C1 segment of cervical spinal cord (tissue), 14 donors: ENCODE measurements at regions not wholly inside any gene's neighbourhood (a gene's known extent, or its start where the extent isn't known, plus 50 kb on each side); places are given as distances from the start of the nearest gene placed in this dataset.
"Not testable (repeated sequence)": the region's sequence is repeated elsewhere in the genome, so short reads cannot be mapped to it uniquely, and the experiment has no call there.

ENCODE experiments used
- DNase-seq, 14 donors: peaks; one replicate each; lab custom pipeline; 2025; lab: John Stamatoyannopoulos, UW

DNA sequence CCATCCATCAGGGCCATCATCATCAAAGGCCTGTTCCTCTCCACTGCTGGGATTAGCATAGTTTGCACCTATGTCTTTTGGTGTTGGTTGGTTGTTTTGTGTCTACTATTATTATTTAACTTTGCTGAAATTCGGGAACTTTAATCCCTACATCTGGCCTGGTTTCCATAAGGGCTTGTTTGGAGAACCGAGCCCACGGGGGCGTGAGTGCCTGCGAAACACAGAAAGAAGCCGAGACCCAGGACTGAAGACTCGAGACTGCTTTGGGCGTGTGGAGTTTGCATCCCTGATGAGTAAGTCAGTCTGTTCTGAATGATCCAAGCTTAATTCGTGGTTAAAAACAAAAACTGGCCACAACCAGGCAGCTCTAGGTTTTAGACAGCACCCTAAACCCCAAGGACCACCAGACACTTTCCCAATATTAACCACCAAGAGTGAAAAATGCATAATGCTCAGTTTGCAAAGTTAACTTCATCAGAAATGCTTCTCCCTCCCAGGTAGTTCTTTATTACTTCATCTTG, 195.6 kb downstream of the BCL2L11 start:
- DNase-seq = not testable (repeated sequence)

DNA sequence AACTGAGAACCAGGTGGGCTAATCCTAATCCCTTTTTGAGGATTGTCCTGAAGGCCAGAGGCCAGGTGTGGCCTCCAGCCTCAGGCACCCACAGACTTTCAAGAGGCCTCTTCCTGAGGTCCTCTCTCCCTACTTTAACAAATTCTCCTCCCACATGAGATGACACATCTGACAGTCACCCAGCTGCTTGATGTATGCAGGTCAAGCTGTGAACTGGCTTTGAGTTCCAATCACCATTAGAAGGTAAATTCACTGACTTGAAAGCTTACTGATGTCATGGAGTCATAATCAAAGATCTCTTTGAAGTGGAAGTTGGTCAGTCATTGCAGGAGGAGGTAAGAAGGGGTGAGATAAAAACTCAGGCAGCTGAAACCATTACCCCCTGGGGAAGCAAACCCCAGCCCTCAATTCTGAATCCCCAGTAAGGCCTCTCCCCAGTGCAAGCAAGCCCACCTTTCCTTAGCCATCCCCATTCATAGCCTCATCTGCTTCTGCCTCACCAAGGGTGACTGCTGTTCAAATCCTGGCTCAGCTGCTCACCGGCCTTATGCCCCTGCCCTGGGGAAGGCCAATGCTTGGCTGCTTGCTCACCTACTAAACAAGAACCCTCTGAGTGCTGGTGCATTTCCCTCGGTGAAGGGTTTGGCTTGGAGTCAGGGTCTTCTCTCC, 196.3 kb downstream of the BCL2L11 start:
- not testable (repeated sequence) for DNase-seq

DNA sequence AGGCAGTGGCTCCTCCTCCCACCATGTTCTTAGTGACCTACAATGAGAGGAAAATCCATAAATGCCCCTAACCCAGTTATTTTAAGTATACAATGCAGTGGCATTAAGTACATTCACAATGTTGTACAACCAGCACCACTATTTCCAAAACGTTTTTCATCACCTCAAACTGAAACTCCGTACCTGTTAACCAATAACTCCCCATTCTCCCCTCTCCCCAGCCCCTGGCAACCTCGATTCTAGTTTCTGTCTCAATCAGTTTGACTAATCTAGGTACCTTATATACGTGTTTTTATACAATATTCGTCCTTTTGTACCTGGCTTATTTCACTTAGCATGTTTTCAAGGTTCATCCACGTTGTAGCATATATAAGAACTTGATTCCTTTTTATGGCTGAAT, 198.8 kb downstream of the BCL2L11 start:
- not testable (repeated sequence) for DNase-seq

DNA sequence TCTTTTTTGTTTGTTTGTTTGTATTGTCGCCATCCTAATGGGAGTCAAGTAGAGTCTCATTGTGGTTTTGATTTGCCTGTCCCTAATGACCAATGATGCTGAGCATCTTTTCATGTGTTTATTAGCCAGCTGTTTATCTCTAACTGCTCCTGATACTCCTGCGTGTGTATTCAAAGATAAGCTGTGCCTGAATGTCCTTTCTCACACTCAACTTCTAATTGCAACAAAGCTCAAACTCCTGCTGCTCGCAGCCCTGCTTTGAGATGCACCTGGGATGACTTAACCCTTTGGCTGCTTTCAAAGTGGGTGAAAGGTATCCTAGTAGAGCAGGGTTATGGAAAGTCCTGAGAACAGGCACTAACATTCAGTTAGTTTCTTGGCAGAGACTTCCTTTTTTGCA, 199.6 kb downstream of the BCL2L11 start:
- not testable (repeated sequence) for DNase-seq

DNA sequence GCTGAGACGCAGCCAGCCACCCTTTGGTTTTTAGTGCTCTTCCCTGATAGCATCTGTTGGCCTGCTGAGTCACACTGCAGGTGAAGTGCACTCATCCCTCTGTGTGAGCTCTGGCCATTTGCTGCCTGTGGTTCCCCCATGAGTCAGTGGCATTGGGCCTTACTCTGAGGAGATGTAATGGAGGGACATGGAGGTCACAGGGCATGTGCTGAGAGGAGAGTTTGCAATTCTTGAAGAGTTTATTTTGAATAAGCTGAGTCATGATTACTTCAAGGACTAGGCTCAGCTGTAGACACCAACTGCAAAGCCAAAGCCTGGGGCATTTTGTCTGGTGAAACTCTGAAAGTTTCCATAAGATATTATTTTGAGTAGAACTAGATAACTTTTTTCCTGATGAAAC, 200.3 kb downstream of the BCL2L11 start:
- DNase-seq = not testable (repeated sequence)

DNA sequence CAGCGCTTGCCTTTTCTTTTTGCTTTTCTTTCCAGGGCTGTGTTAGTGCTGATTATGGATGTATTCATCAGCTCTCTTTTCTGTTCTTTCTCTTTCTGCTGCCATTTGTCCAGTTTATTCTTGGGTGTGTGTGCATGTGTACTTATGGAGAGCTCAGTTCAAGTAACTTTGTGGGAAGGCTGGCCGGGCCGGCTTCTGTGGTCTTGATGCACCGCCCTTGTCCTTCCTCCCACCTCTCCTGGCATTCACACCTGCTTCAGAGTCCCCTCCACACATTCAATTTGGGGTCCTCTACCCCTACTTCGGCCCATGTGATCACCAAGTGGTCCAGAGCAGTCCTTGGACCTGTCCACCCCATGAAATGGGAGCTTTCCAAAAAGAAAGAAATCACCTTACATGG, 202.7 kb downstream of the BCL2L11 start:
- DNase-seq = not testable (repeated sequence)

DNA sequence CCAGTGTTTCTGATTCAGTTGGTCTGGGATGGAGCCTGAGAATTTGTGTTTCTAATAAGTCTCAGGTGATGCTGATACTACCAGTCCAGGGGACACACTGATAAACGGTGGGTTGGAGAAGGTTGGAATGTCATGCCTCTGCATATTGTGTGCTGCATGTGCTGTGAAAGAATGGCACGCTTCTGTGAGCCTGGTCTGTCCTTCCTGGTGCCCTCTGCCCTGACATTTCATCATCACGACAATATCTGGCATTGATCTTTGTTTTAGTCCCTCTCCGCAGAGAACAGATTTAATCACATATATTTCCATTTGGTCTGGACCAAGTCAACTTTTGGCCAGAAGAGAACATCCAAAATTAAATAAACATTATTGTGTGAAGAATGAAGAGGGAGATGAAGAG, 207.0 kb downstream of the BCL2L11 start:
- DNase-seq = not testable (repeated sequence)

DNA sequence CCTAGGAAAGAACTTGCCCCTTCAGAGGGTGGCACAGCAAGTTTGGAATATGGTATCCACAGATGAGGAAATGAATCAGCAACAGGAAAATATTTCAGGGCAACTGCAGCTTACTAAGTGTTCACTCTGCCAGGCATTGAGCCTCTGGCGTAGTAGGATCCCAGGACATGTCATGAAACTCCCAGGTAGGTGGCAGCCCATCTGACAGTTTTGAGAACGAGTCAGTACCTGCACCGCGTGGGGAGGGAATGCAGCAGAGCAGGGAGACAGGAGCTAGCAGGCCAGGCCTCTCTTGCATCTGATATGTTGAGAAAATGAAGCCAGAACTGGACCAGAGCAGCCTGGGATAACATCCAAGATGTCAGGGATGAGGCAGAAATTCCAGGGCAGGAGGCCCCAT, 208.6 kb downstream of the BCL2L11 start:
- not testable (repeated sequence) for DNase-seq

DNA sequence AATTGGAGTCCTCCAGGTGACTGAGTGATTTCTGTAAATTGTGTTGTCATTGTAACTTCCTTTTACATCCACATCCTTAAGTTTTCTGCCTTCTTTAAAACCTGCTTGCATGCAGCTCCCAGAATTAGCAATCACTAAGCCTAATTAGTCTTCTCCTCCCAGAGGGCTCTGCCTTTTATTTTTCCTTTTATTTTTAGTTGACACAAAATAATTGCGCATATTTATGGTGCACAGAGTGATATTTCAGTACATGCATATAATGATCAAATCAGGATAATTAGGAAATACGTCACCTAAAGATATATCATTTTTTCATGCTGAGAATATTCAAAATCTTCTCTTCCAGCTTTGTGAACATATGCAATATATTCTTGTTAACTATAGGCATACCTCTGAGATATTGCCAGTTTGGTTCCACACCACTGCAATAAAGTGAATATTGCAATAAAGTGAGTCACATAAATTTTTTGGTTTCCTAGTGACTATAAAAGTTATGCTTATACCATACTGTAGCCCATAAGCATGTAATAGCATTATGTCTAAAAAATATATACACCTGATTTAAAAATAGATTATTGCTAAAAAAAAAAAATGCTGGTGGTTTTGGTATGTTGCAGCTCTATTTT, 210.5 kb downstream of the BCL2L11 start:
- DNase-seq = not testable (repeated sequence)

DNA sequence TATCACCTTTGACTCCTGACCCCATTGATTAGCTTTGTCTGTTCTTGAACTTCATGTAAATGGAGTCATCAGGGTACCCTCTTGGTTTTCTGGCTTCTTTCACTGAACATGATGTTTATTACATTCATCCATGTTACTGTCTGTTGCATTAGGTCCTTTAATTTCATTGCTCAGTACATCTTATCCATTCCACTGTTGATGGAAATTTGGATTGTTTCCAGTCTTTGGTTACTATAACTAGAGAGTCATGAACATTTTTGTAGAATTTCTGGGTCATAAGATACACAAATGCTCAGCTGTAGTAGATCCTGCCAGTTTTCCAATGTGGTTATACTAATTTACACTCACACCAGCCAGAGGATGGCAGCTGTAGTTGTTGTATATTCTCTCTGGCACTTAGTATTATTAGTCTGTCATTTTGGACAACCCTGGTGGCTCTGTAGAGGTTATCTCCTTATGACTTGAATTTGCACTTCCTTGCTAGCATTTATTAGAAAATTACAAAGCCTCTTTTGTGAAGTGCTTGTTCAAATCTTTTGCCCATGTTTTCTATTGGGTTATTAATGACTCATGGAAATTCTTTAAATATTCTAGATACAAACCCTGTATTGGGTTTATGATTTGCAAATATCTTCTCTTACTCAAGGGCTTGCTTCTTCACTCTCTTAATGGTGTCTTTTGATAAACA, 214.7 kb downstream of the BCL2L11 start:
- DNase-seq = not testable (repeated sequence)

DNA sequence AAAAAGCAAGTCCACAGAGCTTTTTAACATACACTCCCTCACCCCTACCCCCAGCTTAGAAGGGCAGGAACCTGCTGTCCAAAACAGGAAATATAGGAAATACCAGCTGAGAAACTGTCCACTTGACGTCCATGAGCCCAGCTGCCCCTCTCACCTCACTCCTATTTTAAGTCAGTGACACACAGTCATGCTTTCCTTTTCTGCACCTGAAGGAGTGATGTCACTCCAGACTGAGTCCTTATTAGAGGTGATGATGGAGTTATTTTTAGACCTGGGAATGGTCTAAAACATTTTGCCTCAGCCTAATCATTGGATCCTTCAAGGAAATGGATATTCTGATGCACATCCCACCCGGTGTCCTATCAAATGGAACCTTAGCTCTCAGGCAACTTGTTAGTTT, 217.8 kb downstream of the BCL2L11 start:
- not testable (repeated sequence) for DNase-seq

DNA sequence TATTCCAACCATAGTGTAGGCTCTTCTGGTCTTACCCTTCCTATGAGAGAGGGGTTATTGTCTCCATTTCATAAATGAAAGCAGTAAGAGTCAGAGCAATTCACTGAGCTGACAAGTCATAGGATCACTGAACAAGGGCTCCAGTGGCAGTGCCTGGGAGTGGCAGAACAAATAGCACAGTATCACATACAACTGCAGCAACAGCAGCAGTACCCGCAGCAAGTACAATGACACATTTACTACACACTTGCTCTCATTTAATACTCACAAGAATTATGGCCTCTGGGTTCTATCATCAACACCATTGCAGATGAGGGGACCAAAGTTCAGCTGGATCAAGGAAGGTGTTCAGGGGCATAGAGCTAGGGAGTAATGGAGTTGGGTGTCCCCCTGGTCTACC, 218.8 kb downstream of the BCL2L11 start:
- DNase-seq = not testable (repeated sequence)

DNA sequence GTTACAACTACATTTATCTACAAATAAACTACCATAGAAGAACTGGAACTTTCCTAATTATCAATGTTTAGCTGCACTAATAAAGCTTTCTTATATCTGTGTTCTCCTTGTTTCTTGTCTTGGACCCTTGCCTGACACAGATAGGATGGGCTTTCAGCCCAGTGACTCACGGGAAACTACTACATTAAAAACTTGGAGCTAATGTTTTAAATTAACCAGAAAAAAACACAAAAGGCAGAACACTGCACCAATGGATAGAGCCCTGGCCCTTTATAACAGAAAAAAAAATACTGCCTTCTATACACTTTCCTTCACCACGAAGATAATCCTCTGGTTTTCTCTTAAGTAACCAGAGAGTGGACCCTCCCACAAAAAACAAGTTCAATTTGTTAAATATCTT, 223.9 kb downstream of the BCL2L11 start:
- not testable (repeated sequence) for DNase-seq

DNA sequence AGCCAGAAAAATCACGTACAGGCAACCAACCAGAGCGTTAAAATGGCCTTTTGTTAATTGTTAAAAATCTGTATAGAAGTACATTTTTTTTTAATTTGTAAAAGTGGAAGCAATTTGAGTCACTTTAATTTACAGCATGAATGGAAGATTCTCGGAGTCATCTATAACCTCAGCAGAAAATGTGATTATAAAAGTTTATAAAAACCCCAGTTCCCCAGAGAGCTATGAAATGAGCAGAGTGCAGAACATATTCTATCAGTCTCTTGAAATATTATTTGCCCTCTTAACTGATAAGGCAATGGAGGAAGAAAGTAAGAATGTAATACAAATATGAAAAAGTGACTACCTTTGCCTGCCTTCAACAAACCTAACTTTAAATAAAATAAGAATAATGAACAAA, 224.7 kb downstream of the BCL2L11 start:
- not testable (repeated sequence) for DNase-seq

DNA sequence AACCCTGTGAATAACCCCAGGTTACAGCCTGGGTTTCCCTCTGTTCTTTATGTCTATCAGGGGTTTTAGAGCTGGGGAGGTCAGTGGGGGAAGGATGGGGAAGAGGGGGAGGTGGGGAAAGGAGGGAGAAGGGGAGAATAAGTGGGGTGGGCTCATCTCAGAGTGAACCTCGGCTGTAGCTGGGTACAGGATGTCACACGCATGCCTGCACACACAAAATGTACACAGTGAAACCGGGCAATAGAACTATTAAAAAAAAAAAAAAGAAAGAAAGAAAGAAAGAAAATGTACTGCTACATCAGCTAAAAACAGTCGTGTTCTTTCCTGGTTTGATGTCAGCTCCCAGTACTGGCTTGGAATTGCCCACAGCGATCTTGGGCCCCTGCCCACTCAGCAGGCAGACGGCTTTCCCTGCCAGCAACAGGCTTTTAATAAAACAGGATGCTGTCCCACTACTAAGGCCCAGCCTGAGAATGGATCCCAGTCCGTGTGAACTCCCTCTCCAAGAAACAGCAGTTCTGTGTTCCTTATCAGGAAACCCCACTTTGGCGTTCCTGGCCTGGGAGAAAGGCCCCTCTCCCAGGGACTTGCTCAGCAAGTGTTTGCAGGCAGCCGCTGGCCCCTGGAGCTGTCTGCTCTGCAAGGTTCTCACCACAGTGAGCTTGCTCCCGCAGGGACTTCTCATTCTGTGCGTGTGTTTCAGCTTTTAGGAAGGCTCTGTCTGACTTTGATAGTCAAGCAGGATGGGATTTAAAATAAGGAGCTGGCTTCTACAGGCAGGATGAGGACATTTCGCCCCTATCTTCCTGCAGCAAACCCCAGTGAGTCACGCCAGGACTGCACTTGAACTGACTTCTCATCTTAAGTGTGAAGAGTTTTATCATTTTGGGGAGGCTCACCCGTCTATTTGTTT, 225.6 kb downstream of the BCL2L11 start:
- DNase-seq = not testable (repeated sequence)

DNA sequence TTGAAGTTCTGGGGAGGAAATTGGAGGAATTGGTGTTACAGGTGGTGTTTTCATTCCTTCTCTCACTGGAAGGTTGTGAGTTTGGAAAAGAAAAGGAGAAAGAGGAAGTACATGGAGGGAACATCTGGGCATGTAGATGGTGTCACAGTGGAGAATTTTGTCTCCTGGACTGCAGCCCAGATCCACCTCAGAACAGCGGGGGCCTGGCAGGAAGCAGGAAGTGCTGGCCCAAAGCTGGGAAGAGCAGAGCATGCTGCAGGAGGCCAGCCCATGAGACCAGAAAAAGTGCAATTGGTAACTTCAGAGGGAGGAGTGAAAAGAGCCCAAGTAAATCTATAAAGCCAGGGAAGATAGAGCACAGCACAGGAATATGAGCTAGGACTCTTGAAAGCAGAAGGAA, 227.0 kb downstream of the BCL2L11 start:
- not testable (repeated sequence) for DNase-seq

DNA sequence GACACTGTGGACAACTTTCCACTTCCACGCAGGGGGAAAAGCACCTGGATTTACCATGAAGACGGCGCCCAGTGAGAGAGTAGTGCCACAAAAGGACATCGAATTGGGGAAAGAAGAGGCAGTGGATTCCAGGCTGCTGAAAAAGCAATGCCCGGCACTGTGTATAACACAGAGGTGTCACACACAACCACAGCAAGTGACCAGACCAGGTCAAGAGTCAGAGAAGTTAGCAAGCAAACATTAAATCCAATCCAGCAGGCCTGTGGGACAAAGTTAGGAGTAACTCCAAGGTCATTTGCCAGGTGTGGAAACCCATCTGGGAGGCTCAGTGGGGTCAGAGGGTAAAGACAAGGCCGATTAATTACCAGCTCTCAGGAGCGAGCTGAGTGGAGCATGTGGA, 227.6 kb downstream of the BCL2L11 start:
- not testable (repeated sequence) for DNase-seq

DNA sequence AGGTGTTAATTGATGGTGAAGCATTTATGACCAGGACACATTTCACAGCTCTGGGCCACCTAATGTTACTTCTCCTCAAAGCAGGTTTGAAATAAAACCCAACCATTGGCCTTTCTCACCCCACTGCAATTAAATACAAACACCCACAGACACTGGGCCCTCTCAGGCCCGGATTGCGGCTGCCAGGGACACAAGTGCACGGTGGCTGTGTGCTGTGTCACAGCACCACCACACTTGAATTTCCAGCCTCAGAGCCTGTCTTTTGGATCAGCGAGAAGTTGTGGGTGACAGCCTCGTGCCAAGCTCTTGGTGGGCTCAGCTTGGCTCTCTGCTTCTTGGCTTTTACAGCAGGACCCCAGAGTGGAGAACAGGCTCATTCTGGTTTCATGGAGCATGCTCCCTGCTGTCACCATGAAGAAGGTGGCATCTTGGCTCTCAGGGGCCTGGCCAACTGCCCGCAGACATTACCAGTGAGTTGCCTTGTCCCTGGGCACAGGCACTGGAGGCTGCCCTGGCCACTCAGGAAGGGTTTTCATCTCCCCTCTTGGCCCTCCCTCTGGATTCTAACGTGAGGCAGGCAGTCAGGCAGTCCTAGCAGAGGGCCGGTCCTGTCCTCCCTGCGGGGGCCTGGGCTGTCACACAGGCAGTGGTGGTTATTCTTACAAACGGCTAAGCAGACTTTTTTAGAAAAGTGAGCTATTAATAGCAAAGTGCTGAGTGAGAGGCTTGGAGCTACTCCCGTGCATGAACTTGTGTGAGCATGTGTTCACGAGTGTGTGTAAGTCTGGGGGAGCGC, 234.5 kb downstream of the BCL2L11 start:
- DNase-seq = not testable (repeated sequence)

DNA sequence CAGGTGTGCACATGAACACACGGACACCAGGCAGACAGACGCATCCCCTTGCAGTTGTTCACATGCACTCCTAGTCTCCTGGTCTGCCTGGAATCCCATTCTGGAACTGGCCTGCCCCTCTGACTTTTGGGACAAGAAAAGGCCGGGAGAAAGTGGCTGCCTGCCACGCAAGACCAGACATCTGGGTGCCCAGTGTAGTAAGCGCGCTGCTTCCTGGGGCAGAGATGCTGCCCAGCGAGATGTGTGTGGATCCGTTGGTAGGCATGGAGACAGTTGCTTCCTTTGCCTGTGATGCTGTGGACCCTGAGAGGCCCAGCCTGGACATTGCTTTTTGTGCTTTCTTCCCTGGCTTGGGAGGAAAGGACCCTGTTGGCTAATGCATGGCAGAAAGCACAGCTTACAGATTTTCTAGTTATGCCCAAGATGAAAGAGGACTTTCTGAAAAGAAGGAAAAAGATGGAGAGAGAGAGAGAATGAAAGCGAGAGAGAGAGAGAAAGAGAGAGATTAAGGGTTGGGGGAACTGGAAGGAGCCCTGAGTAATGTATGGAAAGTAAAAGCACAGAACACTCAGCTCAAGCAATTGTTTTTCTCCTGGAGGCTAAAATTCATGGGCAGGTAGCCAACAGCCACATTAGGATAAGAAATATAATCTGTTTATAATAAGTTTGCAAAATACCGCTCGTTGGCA, 235.3 kb downstream of the BCL2L11 start:
- DNase-seq = not testable (repeated sequence)

DNA sequence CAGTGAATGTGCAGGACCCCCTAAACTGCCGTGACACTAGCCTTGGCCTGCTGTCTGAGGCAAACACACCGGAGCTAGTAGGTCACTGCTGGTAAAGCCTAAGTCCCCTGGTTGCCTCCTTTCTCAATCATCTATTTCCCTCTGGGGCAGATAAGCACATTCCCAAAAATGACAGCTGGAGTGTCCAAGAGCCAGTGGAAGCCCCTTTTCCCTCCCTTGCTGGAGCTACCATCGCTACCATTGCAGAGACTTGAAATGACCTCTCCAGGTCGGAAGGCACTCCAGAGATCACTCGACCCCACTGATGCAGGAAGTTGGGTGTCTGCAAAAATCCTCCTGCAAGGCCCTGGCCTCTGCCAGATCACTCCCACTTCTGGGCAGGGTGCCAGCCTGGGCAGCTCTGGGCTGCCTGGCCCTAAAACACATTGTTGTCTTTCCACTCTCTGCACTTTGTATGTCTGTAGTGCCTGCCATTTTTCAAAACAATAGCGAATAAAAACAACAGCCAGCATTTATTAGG, 235.9 kb downstream of the BCL2L11 start:
- not testable (repeated sequence) for DNase-seq
